Thyroid gland (tissue), 4 donors: ENCODE measurements at regions not wholly inside any gene's neighbourhood (a gene's known extent, or its start where the extent isn't known, plus 50 kb on each side); places are given as distances from the start of the nearest gene placed in this dataset.

ENCODE experiments used
- CTCF ChIP-seq, 6 experiments: fragments of 200-600 bp in 3 of 6; fragments of 450-650 bp in 3 of 6; sonication (generic) in 3 of 6; IDR thresholded peaks; one replicate each; pipeline ENCODE4 v1.5.1; 2016 to 2019; ENCODE audit warnings: antibody characterized with exemption in 6 of 6, mild to moderate bottlenecking in 2 of 6, inconsistent platforms in 1 of 6, moderate library complexity in 1 of 6
- POLR2A ChIP-seq, 2 donors: fragments of 450-650 bp; IDR thresholded peaks; one replicate each; pipeline ENCODE4 v1.6.1; 2017; ENCODE audit warnings: antibody characterized with exemption in 2 of 2, mild to moderate bottlenecking in 2 of 2, moderate library complexity in 1 of 2

DNA sequence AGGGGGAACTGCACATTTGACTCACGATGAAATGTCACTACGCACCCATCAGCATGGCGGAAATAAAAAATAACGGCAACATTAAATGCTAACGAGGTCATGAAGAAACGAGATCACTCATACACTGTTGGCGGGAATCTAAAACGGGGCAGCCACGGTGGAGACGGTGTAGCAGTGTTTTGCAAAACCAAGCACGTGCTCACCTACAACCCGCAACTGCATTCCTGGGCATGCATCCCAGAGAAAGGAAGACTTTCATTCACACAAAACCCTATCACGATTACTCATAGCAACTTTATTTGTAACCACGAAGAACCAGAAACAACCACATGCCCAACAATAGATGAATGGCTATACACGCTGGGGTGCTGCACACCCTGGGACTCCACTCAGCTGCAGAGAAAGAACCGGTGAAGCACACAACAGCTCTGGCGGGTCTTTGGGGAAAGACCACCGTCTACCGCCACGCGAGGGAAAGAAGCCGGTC is 77.0 kb downstream of the YTHDF1 start:
- no peak for TF ChIP-seq CTCF (IDR thresholded peaks at IDR 0.05)
- no peak for TF ChIP-seq POLR2A (IDR thresholded peaks at IDR 0.05)
